GM23338 (cell line): ENCODE measurements at regions not wholly inside any gene's neighbourhood (a gene's known extent, or its start where the extent isn't known, plus 50 kb on each side); places are given as distances from the start of the nearest gene placed in this dataset.

Source experiments
- ATAC-seq: fragments of 200-7000 bp; cut with Tn5 transposase; 3 replicates; pipeline ENCODE4 v1.9.1; 2020
- DNase-seq: peaks from one replicate; pipeline ENCODE4 v3.0.0-alpha.2; 2015; ENCODE audit warnings: low spot score
- H2AFZ ChIP-seq: fragments of 200-600 bp; sonication (generic); 2 replicates; pipeline ENCODE4 v1.8.0; 2016; ENCODE audit warnings: antibody characterized with exemption, mild to moderate bottlenecking, moderate library complexity
- H3F3A ChIP-seq: fragments of 200-600 bp; sonication (generic); replicated peaks from 2 replicates; pipeline ENCODE4 v1.8.0; 2017; ENCODE audit warnings: antibody characterized with exemption, mixed run types, low read depth
- H3K27ac ChIP-seq: fragments of 200-600 bp; sonication (generic); 2 replicates; pipeline ENCODE4 v1.6.1; 2016; ENCODE audit warnings: low read depth
- H3K27me3 ChIP-seq: fragments of 200-600 bp; sonication (generic); 2 replicates; pipeline ENCODE4 v1.8.0; 2016; ENCODE audit warnings: mild to moderate bottlenecking, mixed run types, moderate library complexity; ENCODE audit not compliant: insufficient read depth
- H3K36me3 ChIP-seq: fragments of 200-600 bp; sonication (generic); 2 replicates; pipeline ENCODE4 v1.8.0; 2016; ENCODE audit warnings: mild to moderate bottlenecking; ENCODE audit not compliant: insufficient read depth
- H3K4me1 ChIP-seq: fragments of 200-600 bp; sonication (generic); 2 replicates; pipeline ENCODE4 v1.8.0; 2016; ENCODE audit warnings: mild to moderate bottlenecking, moderate library complexity; ENCODE audit not compliant: insufficient read depth
- H3K4me2 ChIP-seq: fragments of 200-600 bp; sonication (generic); 2 replicates; pipeline ENCODE4 v1.7.1; 2017; ENCODE audit warnings: mixed run types
- H3K4me3 ChIP-seq: fragments of 200-600 bp; sonication (generic); 2 replicates; pipeline ENCODE4 v1.6.1; 2016; ENCODE audit warnings: mixed run types
- H3K79me2 ChIP-seq: fragments of 200-600 bp; sonication (generic); replicated peaks from 2 replicates; pipeline ENCODE4 v1.8.0; 2017; ENCODE audit warnings: mild to moderate bottlenecking; ENCODE audit not compliant: insufficient read depth
- H3K9me2 ChIP-seq: fragments of 200-600 bp; sonication (generic); 2 replicates; pipeline ENCODE4 v1.8.0; 2017; ENCODE audit not compliant: insufficient read depth
- H4K20me1 ChIP-seq: fragments of 200-600 bp; sonication (generic); replicated peaks from 2 replicates; pipeline ENCODE4 v1.8.0; 2017; ENCODE audit warnings: mild to moderate bottlenecking; ENCODE audit not compliant: insufficient read depth
- H3K27ac Mint-ChIP-seq: 2 replicates; pipeline ENCODE4 v1.8.0; 2020; ENCODE audit warnings: inconsistent platforms, mild to moderate bottlenecking, moderate library complexity, mixed read lengths
- H3K27me3 Mint-ChIP-seq: 3 replicates; pipeline ENCODE4 v1.8.0; 2022; ENCODE audit warnings: low read depth, mild to moderate bottlenecking, moderate library complexity, mixed read lengths, inconsistent platforms; ENCODE audit not compliant: insufficient read depth, poor library complexity
- H3K36me3 Mint-ChIP-seq: 3 replicates; pipeline ENCODE4 v1.8.0; 2021; ENCODE audit warnings: low read depth, mild to moderate bottlenecking, inconsistent platforms, moderate library complexity, mixed read lengths
- H3K4me1 Mint-ChIP-seq: 3 replicates; pipeline ENCODE4 v1.8.0; 2020; ENCODE audit warnings: mild to moderate bottlenecking, inconsistent platforms, mixed read lengths
- H3K4me3 Mint-ChIP-seq: 3 replicates; pipeline ENCODE4 v1.8.0; 2021; ENCODE audit warnings: moderate library complexity, mild to moderate bottlenecking, inconsistent platforms, mixed read lengths
- H3K9me3 Mint-ChIP-seq: 3 replicates; pipeline ENCODE4 v1.8.0; 2020; ENCODE audit warnings: moderate library complexity, mild to moderate bottlenecking, inconsistent platforms, mixed read lengths
- CREB1 ChIP-seq: fragments of 250-450 bp; sonication (Bioruptor Pico); IDR thresholded peaks from 2 replicates; pipeline ENCODE4 v1.5.0; 2020; ENCODE audit warnings: low read depth, mild to moderate bottlenecking, moderate library complexity
- EZH2 ChIP-seq: fragments of 200-600 bp; sonication (generic); IDR thresholded peaks from one replicate; pipeline ENCODE4 v1.8.0; 2017; ENCODE audit warnings: antibody characterized with exemption, mild to moderate bottlenecking, low read depth; ENCODE audit not compliant: unreplicated experiment
- EZH2phosphoT487 ChIP-seq: fragments of 200-600 bp; sonication (generic); IDR thresholded peaks from one replicate; pipeline ENCODE4 v1.8.1; 2018; ENCODE audit warnings: antibody characterized with exemption; ENCODE audit not compliant: unreplicated experiment
- JUNB ChIP-seq: IDR thresholded peaks from one replicate; pipeline ENCODE4 v1.6.1; 2016; ENCODE audit warnings: antibody characterized with exemption; ENCODE audit not compliant: unreplicated experiment
- NANOG ChIP-seq: IDR thresholded peaks from 2 replicates; pipeline ENCODE4 v1.6.1; 2016; ENCODE audit warnings: antibody characterized with exemption, borderline replicate concordance
- POLR2AphosphoS5 ChIP-seq: IDR thresholded peaks from 2 replicates; pipeline ENCODE4 v1.6.1; 2016; ENCODE audit warnings: antibody characterized with exemption, low read depth
- STAT1 ChIP-seq: IDR thresholded peaks from one replicate; pipeline ENCODE4 v1.6.1; 2016; ENCODE audit warnings: antibody characterized with exemption; ENCODE audit not compliant: unreplicated experiment
- ZNF114 ChIP-seq: fragments of 250-450 bp; sonication (Bioruptor Pico); IDR thresholded peaks from 2 replicates; pipeline ENCODE4 v1.5.0; 2020; ENCODE audit warnings: mild to moderate bottlenecking, moderate library complexity
- ZNF331 ChIP-seq: fragments of 250-450 bp; sonication (Bioruptor Pico); IDR thresholded peaks from 2 replicates; pipeline ENCODE4 v1.5.0; 2020; ENCODE audit warnings: low read depth, mild to moderate bottlenecking, moderate library complexity
- TF ChIP-seq, protein P1 (sequence below), 2 experiments: fragments of 200-600 bp in 1 of 2; sonication (generic) in 1 of 2; conservative IDR thresholded peaks; 2 replicates each; pipeline versions ENCODE4 v1.5.1 to v1.6.1; 2016 to 2017; ENCODE audit warnings: antibody characterized with exemption in 2 of 2, low read depth in 2 of 2, mild to moderate bottlenecking in 2 of 2, moderate library complexity in 1 of 2
- TF ChIP-seq, protein P2 (sequence below): fragments of 250-450 bp; sonication (Bioruptor Pico); IDR thresholded peaks from 2 replicates; pipeline ENCODE4 v1.5.0; 2020; ENCODE audit warnings: mild to moderate bottlenecking, moderate library complexity
- TF ChIP-seq, protein P3 (sequence below): IDR thresholded peaks from 2 replicates; pipeline ENCODE4 v1.6.1; 2016; ENCODE audit warnings: antibody characterized with exemption
- TF ChIP-seq, protein P4 (sequence below): IDR thresholded peaks from one replicate; pipeline ENCODE4 v1.6.1; 2018; ENCODE audit warnings: antibody characterized with exemption; ENCODE audit not compliant: unreplicated experiment

DNA sequence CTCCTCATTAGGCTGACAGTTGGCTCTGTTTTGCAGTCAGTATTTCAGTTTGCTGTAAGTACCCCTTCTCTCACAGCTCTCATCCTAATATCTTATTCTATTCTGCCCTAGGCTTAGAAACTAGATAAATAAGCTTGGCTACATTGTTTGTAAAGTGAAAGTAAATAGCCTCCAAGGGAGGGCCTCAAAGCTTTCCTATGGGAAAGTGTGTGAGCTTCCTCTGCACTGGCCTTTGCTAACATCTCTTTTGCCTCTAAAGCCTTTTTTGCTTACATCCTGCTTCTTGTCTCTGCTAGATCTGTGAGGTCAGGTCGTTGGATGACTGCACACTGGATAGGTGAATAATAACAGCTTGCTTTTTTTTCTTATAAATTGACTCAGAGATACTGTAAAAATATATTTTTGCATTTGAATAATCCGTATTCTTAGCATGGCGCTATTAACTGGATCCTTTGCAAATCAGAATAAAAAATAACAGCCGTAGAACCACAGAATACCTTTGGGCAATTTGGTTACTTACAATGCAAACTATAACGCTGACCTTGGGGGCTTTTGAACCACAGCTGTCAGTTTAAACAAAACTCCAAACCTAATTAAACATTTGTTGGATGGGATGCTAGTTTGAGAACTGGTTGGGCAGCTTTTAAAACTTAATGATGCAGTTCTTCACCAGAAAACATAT, 55.1 kb downstream of the TTC6 start:
- no peak overlapping the region for H3K4me3 Mint-ChIP-seq
- peak; percentile 66 for ATAC-seq

More for the DNA sequence above, 55.1 kb downstream of the TTC6 start:
- peaks cover 5% of the 10 kb centered on the region for H3K27me3 Mint-ChIP-seq
- no peak overlapping the region for H3K4me3 ChIP-seq
- no peaks in the 10 kb centered on the region for H3K36me3 ChIP-seq
- H4K20me1 ChIP-seq, result no peaks in the 10 kb centered on the region
- peaks cover 15% of the 10 kb centered on the region for H3K4me1 Mint-ChIP-seq
- no peak overlapping the region for H3K27ac Mint-ChIP-seq
- no peaks in the 10 kb centered on the region for H3K9me3 Mint-ChIP-seq
- 0 out of 2 replicates have a peak overlapping the region, but pooled peaks have one; percentile 27 for H3K4me2 ChIP-seq
- H2AFZ ChIP-seq, result no peak overlapping the region
- no peak overlapping the region; the same call in 1 of the 2 replicates for H3K27ac ChIP-seq
- TF ChIP-seq, protein P1, sequence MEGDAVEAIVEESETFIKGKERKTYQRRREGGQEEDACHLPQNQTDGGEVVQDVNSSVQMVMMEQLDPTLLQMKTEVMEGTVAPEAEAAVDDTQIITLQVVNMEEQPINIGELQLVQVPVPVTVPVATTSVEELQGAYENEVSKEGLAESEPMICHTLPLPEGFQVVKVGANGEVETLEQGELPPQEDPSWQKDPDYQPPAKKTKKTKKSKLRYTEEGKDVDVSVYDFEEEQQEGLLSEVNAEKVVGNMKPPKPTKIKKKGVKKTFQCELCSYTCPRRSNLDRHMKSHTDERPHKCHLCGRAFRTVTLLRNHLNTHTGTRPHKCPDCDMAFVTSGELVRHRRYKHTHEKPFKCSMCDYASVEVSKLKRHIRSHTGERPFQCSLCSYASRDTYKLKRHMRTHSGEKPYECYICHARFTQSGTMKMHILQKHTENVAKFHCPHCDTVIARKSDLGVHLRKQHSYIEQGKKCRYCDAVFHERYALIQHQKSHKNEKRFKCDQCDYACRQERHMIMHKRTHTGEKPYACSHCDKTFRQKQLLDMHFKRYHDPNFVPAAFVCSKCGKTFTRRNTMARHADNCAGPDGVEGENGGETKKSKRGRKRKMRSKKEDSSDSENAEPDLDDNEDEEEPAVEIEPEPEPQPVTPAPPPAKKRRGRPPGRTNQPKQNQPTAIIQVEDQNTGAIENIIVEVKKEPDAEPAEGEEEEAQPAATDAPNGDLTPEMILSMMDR (conservative IDR thresholded peaks at IDR 0.05; ENCODE audit: low read depth in 2 of 2), result no peak
- TF ChIP-seq JUNB (no peak), CREB1 (CRISPR knock-in tag) (no peak), NANOG (no peak), ZNF331 (no peak), EZH2 (no peak), STAT1 (no peak), ZNF114 (CRISPR knock-in tag) (no peak), POLR2AphosphoS5 (no peak), EZH2phosphoT487 (no peak)
- TF ChIP-seq, protein P2, sequence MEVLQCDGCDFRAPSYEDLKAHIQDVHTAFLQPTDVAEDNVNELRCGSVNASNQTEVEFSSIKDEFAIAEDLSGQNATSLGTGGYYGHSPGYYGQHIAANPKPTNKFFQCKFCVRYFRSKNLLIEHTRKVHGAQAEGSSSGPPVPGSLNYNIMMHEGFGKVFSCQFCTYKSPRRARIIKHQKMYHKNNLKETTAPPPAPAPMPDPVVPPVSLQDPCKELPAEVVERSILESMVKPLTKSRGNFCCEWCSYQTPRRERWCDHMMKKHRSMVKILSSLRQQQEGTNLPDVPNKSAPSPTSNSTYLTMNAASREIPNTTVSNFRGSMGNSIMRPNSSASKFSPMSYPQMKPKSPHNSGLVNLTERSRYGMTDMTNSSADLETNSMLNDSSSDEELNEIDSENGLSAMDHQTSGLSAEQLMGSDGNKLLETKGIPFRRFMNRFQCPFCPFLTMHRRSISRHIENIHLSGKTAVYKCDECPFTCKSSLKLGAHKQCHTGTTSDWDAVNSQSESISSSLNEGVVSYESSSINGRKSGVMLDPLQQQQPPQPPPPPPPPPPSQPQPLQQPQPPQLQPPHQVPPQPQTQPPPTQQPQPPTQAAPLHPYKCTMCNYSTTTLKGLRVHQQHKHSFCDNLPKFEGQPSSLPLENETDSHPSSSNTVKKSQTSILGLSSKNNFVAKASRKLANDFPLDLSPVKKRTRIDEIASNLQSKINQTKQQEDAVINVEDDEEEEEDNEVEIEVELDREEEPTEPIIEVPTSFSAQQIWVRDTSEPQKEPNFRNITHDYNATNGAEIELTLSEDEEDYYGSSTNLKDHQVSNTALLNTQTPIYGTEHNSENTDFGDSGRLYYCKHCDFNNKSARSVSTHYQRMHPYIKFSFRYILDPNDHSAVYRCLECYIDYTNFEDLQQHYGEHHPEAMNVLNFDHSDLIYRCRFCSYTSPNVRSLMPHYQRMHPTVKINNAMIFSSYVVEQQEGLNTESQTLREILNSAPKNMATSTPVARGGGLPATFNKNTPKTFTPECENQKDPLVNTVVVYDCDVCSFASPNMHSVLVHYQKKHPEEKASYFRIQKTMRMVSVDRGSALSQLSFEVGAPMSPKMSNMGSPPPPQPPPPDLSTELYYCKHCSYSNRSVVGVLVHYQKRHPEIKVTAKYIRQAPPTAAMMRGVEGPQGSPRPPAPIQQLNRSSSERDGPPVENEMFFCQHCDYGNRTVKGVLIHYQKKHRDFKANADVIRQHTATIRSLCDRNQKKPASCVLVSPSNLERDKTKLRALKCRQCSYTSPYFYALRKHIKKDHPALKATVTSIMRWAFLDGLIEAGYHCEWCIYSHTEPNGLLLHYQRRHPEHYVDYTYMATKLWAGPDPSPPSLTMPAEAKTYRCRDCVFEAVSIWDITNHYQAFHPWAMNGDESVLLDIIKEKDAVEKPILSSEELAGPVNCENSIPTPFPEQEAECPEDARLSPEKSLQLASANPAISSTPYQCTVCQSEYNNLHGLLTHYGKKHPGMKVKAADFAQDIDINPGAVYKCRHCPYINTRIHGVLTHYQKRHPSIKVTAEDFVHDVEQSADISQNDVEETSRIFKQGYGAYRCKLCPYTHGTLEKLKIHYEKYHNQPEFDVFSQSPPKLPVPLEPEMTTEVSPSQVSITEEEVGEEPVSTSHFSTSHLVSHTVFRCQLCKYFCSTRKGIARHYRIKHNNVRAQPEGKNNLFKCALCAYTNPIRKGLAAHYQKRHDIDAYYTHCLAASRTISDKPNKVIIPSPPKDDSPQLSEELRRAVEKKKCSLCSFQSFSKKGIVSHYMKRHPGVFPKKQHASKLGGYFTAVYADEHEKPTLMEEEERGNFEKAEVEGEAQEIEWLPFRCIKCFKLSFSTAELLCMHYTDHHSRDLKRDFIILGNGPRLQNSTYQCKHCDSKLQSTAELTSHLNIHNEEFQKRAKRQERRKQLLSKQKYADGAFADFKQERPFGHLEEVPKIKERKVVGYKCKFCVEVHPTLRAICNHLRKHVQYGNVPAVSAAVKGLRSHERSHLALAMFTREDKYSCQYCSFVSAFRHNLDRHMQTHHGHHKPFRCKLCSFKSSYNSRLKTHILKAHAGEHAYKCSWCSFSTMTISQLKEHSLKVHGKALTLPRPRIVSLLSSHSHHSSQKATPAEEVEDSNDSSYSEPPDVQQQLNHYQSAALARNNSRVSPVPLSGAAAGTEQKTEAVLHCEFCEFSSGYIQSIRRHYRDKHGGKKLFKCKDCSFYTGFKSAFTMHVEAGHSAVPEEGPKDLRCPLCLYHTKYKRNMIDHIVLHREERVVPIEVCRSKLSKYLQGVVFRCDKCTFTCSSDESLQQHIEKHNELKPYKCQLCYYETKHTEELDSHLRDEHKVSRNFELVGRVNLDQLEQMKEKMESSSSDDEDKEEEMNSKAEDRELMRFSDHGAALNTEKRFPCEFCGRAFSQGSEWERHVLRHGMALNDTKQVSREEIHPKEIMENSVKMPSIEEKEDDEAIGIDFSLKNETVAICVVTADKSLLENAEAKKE (CRISPR knock-in tag), result no peak
- TF ChIP-seq, protein P3, sequence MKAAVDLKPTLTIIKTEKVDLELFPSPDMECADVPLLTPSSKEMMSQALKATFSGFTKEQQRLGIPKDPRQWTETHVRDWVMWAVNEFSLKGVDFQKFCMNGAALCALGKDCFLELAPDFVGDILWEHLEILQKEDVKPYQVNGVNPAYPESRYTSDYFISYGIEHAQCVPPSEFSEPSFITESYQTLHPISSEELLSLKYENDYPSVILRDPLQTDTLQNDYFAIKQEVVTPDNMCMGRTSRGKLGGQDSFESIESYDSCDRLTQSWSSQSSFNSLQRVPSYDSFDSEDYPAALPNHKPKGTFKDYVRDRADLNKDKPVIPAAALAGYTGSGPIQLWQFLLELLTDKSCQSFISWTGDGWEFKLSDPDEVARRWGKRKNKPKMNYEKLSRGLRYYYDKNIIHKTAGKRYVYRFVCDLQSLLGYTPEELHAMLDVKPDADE, result no peak
- TF ChIP-seq, protein P4, sequence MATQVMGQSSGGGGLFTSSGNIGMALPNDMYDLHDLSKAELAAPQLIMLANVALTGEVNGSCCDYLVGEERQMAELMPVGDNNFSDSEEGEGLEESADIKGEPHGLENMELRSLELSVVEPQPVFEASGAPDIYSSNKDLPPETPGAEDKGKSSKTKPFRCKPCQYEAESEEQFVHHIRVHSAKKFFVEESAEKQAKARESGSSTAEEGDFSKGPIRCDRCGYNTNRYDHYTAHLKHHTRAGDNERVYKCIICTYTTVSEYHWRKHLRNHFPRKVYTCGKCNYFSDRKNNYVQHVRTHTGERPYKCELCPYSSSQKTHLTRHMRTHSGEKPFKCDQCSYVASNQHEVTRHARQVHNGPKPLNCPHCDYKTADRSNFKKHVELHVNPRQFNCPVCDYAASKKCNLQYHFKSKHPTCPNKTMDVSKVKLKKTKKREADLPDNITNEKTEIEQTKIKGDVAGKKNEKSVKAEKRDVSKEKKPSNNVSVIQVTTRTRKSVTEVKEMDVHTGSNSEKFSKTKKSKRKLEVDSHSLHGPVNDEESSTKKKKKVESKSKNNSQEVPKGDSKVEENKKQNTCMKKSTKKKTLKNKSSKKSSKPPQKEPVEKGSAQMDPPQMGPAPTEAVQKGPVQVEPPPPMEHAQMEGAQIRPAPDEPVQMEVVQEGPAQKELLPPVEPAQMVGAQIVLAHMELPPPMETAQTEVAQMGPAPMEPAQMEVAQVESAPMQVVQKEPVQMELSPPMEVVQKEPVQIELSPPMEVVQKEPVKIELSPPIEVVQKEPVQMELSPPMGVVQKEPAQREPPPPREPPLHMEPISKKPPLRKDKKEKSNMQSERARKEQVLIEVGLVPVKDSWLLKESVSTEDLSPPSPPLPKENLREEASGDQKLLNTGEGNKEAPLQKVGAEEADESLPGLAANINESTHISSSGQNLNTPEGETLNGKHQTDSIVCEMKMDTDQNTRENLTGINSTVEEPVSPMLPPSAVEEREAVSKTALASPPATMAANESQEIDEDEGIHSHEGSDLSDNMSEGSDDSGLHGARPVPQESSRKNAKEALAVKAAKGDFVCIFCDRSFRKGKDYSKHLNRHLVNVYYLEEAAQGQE, result no peak
- H3K36me3 Mint-ChIP-seq, result no peaks in the 10 kb centered on the region
- no peaks in the 10 kb centered on the region for H3F3A ChIP-seq
- no peaks in the 10 kb centered on the region for H3K79me2 ChIP-seq
- H3K27me3 ChIP-seq, result no peaks in the 10 kb centered on the region
- no peaks in the 10 kb centered on the region for H3K9me2 ChIP-seq
- peak; percentile 28 for DNase-seq
- peaks cover 17% of the 10 kb centered on the region for H3K4me1 ChIP-seq
